Heart left ventricle (tissue), 16 donors: ENCODE measurements at regions not wholly inside any gene's neighbourhood (a gene's known extent, or its start where the extent isn't known, plus 50 kb on each side); places are given as distances from the start of the nearest gene placed in this dataset.

ENCODE experiments used
- ATAC-seq, 4 donors: fragments of 200-7000 bp; cut with Tn5 transposase; one replicate each; pipeline ENCODE4 v1.9.1; 2020 to 2022; ENCODE audit warnings: moderate library complexity in 4 of 4, mild to moderate bottlenecking in 3 of 4, moderate number of reproducible peaks in 1 of 4
- DNase-seq, 5 donors: peaks; one replicate each; pipeline ENCODE4 v3.0.0-alpha.2; 2020
- H3K27ac ChIP-seq, 12 donors: fragments of 200-600 bp; sonication (generic) in 4 of 12; one replicate each; pipeline versions ENCODE4 v1.5.0 to v1.8.0; 2016 to 2022; ENCODE audit warnings: mild to moderate bottlenecking in 2 of 12
- H3K27me3 ChIP-seq, 9 donors: fragments of 200-600 bp; sonication (generic) in 2 of 9; one replicate each; pipeline versions ENCODE4 v1.5.1 to v1.8.0; 2016 to 2022; ENCODE audit warnings: mild to moderate bottlenecking in 3 of 9
- H3K36me3 ChIP-seq, 9 donors: fragments of 200-600 bp; sonication (generic) in 2 of 9; one replicate each; pipeline versions ENCODE4 v1.5.0 to v1.8.0; 2018 to 2022; ENCODE audit warnings: mild to moderate bottlenecking in 2 of 9
- H3K4me1 ChIP-seq, 12 donors: fragments of 200-600 bp; sonication (generic) in 4 of 12; one replicate each; pipeline versions ENCODE4 v1.5.0 to v1.8.0; 2016 to 2022; ENCODE audit warnings: mild to moderate bottlenecking in 3 of 12
- H3K4me3 ChIP-seq, 12 donors: fragments of 200-600 bp; sonication (generic) in 4 of 12; one replicate each; pipeline versions ENCODE4 v1.5.0 to v1.8.0; 2017 to 2022; ENCODE audit warnings: mild to moderate bottlenecking in 9 of 12, moderate library complexity in 4 of 12
- H3K9me3 ChIP-seq, 12 donors: fragments of 200-600 bp; sonication (generic) in 4 of 12; one replicate each; pipeline versions ENCODE4 v1.5.0 to v1.8.0; 2016 to 2022; ENCODE audit warnings: mild to moderate bottlenecking in 1 of 12
- POLR2A ChIP-seq, 2 donors: fragments of 450-650 bp; IDR thresholded peaks; one replicate each; pipeline ENCODE4 v1.6.1; 2017; ENCODE audit warnings: antibody characterized with exemption in 2 of 2, mild to moderate bottlenecking in 2 of 2, moderate library complexity in 2 of 2
- WGBS, 4 donors: extraction: QIAGEN DNeasy Blood & Tissue Kit in 2 of 4; methylation state at CpG; one replicate each; pipeline versions ENCODE4 v1.1.5 to v1.1.7; 2013 to 2018; 5-methylcytosine and 5-hydroxymethylcytosine counted together
- intact Hi-C, 10 donors: fragments of 100-400 bp; cut with DNase I; formaldehyde crosslinking; loops; one replicate each; pipeline versions ENCODE4 v1.11.1 to v1.14.2; 2022
- TF ChIP-seq, protein P1 (sequence below), 12 donors: fragments of 200-600 bp; sonication (generic) in 4 of 12; IDR thresholded peaks; one replicate each; pipeline versions ENCODE4 v1.5.0 to v1.8.0; 2018 to 2022; ENCODE audit warnings: antibody characterized with exemption in 12 of 12, mild to moderate bottlenecking in 5 of 12
- donor health status: ischemic (EF 13 %, LVEDD 7.1; RV severe dilation, severe dysfunction).
- donor health status: healthy with polysubstance abuse.
- donor health status: DM: no; HTN: yes; CAD: no.
- donor health status: DM: no; HTN: no; CAD: no.
- donor health status: ischemic (EF 25% LVEDD 6.9; RV normal size, moderate dysfunction).
- donor health status: ischemic (EF 25% LVEDD 5.7; RV mildly dilated, moderate dysfunction).
- donor health status: healthy.
- donor health status: DM: yes; HTN: yes; CAD: no.
- donor health status: ischemic (EF 35%, LVEDD 5.7; RV mildly dilated, moderate dysfunction).
- donor health status: nonischemic (EF 11% LVEDD 7.7; RV severe dilation, severe dysfunction).
- donor health status: DM: yes; HTN: yes; CAD: no.
- donor health status: PGD.
- donor health status: ischemic (EF 29% LVEDD 5.4; RV normal size, mild dysfunction).
- donor health status: nonischemic (EF 23%, LVEDD 6.1; RV moderate dilation, normal function).

DNA sequence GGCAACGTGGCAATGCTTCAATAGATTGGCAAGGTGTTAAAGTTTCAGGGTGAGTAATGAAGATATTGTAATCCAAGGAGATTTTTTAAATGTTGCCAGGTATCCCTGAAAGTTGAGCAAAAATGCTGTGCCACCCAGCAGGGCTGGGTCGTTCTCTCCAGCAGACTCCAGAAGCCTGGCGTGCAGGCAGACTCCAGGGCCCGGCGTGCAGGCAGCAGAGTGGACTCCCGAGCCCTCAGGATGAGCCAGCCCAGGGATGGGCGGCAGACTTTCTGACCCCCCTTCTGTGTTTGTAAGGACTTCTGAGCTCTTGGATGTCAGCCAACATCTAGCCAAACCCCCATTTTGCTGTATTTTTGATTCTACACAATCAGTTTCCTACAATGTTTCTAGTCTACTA, 289.1 kb downstream of the ZNF516 start:
- Histone ChIP-seq H3K36me3 (no peaks in the 10 kb centered on the region), H3K4me1 (peaks cover 0 to 6% (median 0%) of the 10 kb centered on the region in 12 donors), H3K4me3 (no peak overlapping the region), H3K27me3 (peaks cover 0 to 11% (median 0%) of the 10 kb centered on the region in 9 donors), H3K27ac (no peak overlapping the region), H3K9me3 (no peaks in the 10 kb centered on the region)
- ATAC-seq, result no peak
- DNase-seq, result no peak
- WGBS, 4 donors, result 66 to 88% (median 81%) methylated on average over 7 of the region's 7 CpGs
- TF ChIP-seq, protein P1, sequence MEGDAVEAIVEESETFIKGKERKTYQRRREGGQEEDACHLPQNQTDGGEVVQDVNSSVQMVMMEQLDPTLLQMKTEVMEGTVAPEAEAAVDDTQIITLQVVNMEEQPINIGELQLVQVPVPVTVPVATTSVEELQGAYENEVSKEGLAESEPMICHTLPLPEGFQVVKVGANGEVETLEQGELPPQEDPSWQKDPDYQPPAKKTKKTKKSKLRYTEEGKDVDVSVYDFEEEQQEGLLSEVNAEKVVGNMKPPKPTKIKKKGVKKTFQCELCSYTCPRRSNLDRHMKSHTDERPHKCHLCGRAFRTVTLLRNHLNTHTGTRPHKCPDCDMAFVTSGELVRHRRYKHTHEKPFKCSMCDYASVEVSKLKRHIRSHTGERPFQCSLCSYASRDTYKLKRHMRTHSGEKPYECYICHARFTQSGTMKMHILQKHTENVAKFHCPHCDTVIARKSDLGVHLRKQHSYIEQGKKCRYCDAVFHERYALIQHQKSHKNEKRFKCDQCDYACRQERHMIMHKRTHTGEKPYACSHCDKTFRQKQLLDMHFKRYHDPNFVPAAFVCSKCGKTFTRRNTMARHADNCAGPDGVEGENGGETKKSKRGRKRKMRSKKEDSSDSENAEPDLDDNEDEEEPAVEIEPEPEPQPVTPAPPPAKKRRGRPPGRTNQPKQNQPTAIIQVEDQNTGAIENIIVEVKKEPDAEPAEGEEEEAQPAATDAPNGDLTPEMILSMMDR (IDR thresholded peaks at IDR 0.05), result no peak
- no peak for TF ChIP-seq POLR2A (IDR thresholded peaks at IDR 0.05)
- intact Hi-C loops, result no loop called here

DNA sequence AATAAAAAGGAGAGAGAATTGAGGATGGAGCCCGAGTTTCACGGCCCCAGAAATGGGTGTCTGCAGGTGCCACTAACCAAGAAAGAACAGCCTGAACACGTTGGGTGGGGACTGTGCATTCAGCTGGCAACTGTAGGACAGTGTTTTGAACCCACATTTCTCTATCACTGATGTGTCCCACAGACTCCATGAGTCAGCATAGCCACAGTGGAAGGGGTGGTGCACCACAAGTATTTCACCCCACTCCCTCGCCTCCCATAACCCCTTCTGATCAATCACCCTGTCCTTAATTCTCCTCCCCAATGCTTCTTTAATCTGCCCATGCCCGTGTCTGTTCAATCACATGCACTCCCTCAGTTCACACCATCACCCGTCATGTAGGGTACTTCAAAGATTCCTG, 291.5 kb downstream of the ZNF516 start:
- H3K27me3 ChIP-seq, result peaks cover 0 to 11% (median 0%) of the 10 kb centered on the region in 9 donors
- intact Hi-C loops, result no loop called here
- peaks cover 0 to 7% (median 0%) of the 10 kb centered on the region in 12 donors for H3K9me3 ChIP-seq
- ATAC-seq, result no peak
- peaks cover 0 to 2% (median 0%) of the 10 kb centered on the region in 12 donors for H3K4me1 ChIP-seq
- TF ChIP-seq POLR2A (IDR thresholded peaks at IDR 0.05), result no peak
- TF ChIP-seq, protein P1 (IDR thresholded peaks at IDR 0.05), result no peak
- H3K36me3 ChIP-seq, result no peaks in the 10 kb centered on the region
- 63 to 71% (median 67%) methylated on average over 6 of the region's 6 CpGs for WGBS, 4 donors
- H3K27ac ChIP-seq, result no peak overlapping the region
- H3K4me3 ChIP-seq, result no peak overlapping the region
- no peak for DNase-seq

DNA sequence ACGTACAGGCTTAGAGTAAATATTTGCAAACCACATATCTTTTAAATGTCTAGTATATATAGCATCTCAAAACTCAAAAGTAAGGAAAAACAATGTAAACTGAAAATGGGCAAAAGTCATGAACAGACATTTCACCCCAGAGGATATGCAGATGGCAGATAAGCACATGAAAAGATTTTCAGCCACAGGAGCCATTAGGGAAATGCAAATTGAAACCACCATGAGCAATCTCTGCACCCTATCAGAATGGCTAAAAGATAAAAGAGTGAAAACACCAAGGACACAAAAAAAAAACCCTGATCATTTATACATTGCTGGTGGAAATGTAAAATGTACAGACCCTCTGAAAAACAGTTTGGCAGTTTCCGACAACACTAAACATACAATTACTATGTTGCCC, 292.7 kb downstream of the ZNF516 start:
- Histone ChIP-seq H3K36me3 (no peaks in the 10 kb centered on the region), H3K9me3 (peaks cover 0 to 7% (median 0%) of the 10 kb centered on the region in 12 donors), H3K4me1 (no peaks in the 10 kb centered on the region), H3K4me3 (no peak overlapping the region), H3K27me3 (peaks cover 0 to 11% (median 0%) of the 10 kb centered on the region in 9 donors), H3K27ac (no peak overlapping the region)
- 88 to 93% (median 92%) methylated on average over 2 of the region's 2 CpGs for WGBS, 4 donors
- ATAC-seq, result no peak
- intact Hi-C loops, result no loop called here
- DNase-seq, result no peak
- TF ChIP-seq, protein P1 (IDR thresholded peaks at IDR 0.05), result no peak
- TF ChIP-seq POLR2A (IDR thresholded peaks at IDR 0.05), result no peak

DNA sequence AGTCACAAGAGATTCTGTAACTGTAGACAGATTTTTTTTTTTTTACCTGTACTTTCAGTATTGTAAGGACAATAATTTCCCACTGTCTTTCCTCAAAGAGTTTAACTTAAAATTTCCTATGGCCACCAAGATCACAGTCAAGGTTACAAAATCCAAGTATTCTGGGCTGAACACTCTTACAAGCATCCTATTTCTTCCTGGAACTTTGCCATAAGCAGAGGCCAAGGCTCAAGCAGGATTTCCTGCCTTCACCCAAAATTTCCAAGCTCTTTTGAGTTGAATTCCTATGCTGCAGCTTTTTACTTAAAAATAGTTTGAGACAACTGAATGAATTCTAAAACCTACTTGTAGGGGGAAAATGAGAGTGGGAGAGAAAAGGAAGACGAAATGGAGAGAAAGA, 299.4 kb downstream of the ZNF516 start:
- H3K4me1 ChIP-seq, result no peaks in the 10 kb centered on the region
- TF ChIP-seq POLR2A (IDR thresholded peaks at IDR 0.05), result no peak
- TF ChIP-seq, protein P1 (IDR thresholded peaks at IDR 0.05), result no peak
- WGBS, 4 donors, result 15 to 25% (median 19%) methylated on average over 1 of the region's 1 CpG
- intact Hi-C loops, result no loop called here
- H3K27ac ChIP-seq, result no peak overlapping the region
- ATAC-seq (no peak), DNase-seq (no peak)
- no peak overlapping the region for H3K4me3 ChIP-seq
- H3K9me3 ChIP-seq, result peaks cover 0 to 20% (median 6%) of the 10 kb centered on the region in 12 donors
- no peaks in the 10 kb centered on the region for H3K36me3 ChIP-seq
- H3K27me3 ChIP-seq, result no peaks in the 10 kb centered on the region
